ENCODE measurements at regions not wholly inside any gene's neighbourhood (a gene's known extent, or its start where the extent isn't known, plus 50 kb on each side); places are given as distances from the start of the nearest gene placed in this dataset.
"Not testable (repeated sequence)": the region's sequence is repeated elsewhere in the genome, so short reads cannot be mapped to it uniquely, and the experiment has no call there.

GRCh38 chr6:133128191-133128590, 113.0 kb upstream of the EYA4 start:
- DNase-seq = no peak

- DNase-seq = no peak
Measured at GRCh38 chr6:133129556-133129955, 111.6 kb upstream of the EYA4 start.

DNA sequence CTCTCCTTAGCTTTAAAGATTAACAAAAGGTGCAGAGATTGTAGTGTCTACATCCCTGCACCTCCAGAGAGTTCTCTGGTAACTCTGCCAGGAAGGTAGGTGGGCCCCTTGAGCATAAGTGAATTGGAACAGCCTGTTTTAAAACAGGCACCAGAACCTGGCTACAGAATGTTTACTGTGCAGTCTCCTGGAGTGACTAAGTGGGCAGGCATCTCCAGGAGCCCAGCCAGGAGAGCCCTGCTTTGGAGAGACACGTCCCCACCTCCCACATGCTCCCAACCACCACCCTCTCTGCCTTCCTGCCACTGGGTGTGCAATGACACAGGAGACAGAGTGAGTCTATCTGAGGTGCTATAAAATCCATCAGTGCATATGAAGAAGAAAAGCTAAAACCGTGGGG, 110.3 kb upstream of the EYA4 start:
- no peak for DNase-seq

DNA sequence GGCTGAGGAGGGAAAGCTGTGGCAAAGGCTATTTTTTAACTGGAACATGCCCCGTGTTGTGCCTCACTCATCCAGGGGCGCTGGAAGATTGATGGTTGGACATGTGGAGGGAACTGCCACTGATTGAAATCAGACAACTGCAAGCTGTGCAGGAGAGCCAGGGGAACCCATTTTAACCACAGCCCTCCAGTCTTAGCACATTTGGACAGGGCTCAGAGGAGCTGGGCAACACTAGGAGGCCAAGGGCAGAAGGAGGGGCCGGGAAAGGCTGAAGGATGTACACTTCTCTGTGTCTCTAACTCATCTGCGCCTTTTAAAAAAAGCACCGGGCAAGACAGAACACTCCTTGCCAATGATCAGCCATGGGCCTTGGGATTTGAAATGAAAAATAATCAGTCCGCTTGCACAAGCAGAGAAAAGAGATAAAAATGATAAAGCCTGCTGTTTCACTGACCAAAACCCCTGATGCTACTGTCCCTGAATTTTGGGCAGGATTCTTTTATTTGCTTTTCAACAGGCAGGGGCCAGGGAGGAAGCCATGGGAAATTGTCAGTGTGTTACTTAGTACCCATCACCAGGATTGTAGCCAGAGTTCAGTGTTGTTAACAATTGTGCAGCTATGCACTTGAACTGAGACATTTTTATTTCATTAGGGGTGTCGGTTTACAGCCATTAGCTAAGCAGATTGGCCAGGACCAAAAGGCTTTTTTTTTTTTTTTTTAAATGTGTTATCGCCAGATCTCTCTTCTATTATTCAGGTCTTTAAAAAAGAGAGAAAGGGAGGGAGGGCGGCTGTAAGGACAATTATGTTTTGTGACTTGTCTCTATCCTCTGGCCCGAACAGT, 109.3 kb upstream of the EYA4 start:
- DNase-seq = no peak

- DNase-seq = no peak
Measured at GRCh38 chr6:133132466-133132971, 108.6 kb upstream of the EYA4 start.

- DNase-seq = no peak
Measured at GRCh38 chr6:133136177-133136880, 104.8 kb upstream of the EYA4 start.

DNA sequence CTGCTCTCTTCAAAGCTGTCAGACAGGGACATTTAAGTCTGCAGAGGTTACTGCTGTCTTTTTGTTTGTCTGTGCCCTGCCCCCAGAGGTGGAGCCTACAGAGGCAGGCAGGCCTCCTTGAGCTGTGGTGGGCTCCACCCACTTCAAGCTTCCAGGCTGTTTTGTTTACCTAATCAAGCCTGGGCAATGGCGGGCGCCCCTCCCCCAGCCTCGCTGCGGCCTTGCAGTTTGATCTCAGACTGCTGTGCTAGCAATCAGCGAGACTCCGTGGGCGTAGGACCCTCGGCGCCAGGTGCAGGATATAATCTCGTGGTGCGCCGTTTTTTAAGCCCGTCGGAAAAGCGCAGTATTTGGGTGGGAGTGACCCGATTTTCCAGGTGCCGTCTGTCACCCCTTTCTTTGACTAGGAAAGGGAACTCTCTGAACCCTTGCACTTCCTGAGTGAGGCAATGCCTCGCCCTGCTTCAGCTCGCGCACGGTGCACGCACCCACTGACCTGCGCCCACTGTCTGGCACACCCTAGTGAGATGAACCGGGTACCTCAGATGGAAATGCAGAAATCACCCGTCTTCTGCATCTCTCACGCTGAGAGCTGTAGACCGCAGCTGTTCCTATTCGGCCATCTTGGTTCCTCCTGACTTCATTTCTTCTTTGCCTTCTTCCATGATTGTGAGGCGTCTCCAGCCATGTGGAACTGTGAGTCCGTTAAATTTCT, 93.5 kb upstream of the EYA4 start:
- not testable (repeated sequence) for DNase-seq

GRCh38 chr6:133156689-133157088, 84.5 kb upstream of the EYA4 start:
- no peak for DNase-seq

- no peak for DNase-seq
Measured at GRCh38 chr6:133157995-133158394, 83.2 kb upstream of the EYA4 start.

GRCh38 chr6:133159255-133159795, 81.8 kb upstream of the EYA4 start:
- no peak for DNase-seq

GRCh38 chr6:133160536-133160935, 80.6 kb upstream of the EYA4 start:
- no peak for DNase-seq

- no peak for DNase-seq
Measured at GRCh38 chr6:133165235-133165634, 75.9 kb upstream of the EYA4 start.

DNA sequence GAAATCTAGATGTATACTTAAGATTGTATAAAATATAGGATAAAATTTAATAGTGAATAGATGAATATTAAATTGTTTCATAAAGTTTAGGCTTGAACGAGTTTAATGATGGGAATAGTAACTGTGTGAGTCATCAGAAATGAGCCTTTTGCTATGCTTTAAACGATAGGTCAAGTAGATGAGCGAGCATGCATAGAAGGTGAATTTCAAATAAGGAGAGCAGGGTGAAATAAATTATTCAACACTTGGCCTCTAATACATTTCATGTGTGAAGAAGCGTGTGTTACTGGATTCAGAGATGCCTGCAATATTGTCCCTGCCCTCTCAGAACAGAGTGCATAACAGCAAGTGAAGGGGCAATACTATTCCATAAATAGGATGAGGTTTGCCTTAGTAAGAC, 74.4 kb upstream of the EYA4 start:
- no peak for DNase-seq

DNA sequence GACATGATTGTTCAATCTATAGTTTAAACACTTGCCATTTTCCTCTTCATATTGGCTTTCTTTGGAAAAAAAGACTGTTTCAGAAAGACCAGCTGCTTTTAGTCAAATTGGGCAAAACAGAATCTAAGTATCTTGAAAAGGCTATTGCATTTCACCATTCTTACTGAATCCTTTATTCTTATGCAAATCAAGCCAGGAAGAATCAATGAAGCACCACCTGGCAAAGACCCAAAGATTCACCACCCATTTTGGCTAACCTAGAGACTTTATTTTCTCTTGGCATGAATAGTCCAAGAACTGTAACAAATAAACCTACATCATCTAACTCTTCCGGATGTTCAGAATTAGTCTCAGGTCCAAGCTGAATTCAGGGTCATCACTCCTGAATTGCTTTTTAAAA, 71.3 kb upstream of the EYA4 start:
- DNase-seq = no peak

- no peak for DNase-seq
Measured at GRCh38 chr6:133170602-133171001, 70.6 kb upstream of the EYA4 start.

DNA sequence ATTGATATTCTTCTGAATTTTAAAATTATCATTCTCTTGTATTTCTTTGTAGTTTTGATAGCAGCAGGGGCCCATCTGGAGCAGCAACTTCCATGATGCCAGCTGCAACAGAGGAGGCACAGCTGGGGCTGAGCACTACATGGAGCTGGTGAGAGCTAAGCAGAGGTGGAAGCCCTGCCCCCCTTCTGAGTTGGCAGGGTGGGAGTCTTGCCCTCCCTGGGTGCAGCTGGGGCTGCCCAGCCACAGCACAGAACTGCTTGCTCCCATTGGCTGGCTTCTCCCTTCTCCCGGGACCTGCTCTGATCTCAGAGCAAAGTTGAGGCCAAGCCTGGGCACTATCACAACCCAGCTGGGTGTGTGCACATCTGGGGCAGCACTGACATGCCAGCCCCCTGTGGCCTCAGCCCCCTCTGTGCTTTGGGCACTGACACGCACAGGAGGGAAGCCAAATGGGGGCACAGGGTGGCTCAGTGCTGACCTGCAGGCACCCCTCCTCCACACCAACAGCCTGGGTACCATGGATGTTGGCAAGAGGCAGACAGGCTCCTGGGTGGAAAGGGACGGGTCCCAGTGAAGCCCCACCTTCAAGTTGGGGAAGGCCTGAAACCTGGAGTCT, 69.1 kb upstream of the EYA4 start:
- DNase-seq = no peak

DNA sequence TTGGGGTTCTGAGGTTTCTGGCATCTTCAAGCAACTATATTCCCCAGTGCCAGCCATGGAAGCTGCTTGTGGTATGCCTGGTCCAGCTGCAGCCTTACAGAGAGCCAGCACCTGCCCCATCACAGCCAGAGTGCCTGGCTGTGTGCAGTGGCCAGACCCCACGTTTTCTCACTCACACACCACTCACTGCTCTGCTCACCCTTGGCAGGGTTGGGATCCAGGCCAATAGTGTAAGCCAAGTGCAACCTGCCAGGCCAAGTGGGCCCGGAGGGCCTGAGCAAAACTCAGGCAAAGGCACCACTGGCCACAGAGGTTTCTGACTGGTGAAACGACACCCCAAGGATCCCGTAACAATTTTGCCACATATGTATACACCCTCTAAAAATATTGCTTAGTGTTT, 67.9 kb upstream of the EYA4 start:
- no peak for DNase-seq

- no peak for DNase-seq
Measured at GRCh38 chr6:133179481-133179880, 61.7 kb upstream of the EYA4 start.

DNA sequence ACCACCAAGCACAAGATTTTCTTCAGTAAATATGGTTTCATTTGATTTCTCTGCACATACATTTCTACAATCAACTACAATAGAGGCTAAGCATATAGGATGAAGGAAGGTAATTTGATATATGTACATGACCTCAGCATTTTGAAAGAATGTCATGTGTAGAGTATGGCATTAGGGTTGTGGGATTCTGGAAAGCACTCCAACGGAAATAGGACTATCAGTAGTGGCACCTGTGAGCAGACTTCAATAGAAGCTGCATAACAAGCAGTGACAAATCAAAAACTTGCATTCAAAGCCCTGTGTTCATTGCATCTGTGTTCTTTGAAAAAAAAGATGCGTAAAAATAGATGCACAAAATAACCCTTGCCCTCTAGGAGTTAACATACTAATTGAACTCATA, 57.5 kb upstream of the EYA4 start:
- DNase-seq = no peak

DNA sequence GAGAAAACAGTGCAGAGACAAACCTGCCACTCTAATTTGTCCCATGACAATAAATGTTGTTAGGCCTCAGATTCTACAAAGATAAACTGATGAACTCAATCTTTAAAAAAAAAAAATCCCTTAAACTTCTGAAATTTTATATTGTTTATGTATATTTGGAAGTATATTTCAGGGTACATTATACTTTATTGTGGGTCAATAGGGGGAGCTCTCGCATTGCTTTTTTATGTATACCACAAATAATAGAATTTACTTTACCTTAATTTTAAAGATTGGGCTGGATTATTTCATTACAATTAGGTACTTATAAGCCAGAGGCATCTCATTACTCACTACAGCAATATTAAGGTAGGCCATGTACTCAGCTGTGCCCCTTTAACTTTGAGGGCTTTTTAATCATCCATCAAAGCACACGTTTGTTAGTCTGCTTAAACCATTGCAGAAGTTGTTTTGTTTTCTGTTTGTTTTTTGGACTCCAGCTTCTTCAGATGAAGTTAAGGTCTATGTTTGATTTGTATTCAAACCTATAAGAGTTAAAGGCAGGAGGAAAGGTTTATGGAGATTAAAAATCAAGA, 56.3 kb upstream of the EYA4 start:
- no peak for DNase-seq

DNA sequence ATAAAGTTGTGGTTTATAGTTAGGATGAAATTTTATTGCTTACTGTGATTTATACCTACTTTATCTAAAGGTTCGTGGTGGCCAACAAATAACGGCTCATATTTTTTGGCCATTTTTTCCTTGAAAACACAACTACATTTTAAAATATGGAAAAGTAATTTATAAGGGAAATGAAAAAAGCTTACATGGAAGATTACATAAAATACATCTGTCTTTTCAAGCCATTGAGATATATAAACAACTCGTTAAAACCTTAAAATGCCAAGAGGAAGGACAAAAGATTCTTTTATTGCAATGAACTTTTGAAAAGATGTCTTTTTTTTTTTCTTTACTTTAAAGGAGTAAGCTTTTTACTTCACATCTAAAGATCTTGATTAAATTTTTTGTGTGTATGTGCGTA, 55.4 kb upstream of the EYA4 start:
- no peak for DNase-seq

GRCh38 chr6:133187114-133187513, 54.0 kb upstream of the EYA4 start:
- DNase-seq = no peak
